Small intestine (tissue), 7 donors: ENCODE measurements at regions not wholly inside any gene's neighbourhood (a gene's known extent, or its start where the extent isn't known, plus 50 kb on each side); places are given as distances from the start of the nearest gene placed in this dataset.
"Not testable (repeated sequence)": the region's sequence is repeated elsewhere in the genome, so short reads cannot be mapped to it uniquely, and the experiment has no call there.

Experiments used
- DNase-seq, 2 donors: peaks; one replicate each; pipeline versions ENCODE4 v3.0.0 to v3.0.0-alpha.2; 2013
- FAIRE-seq: peaks from 2 replicates; lab custom pipeline; 2012; peaks lifted over from hg19 to GRCh38; lab: Jason Lieb, UNC
- H3K27ac ChIP-seq, 3 donors: one replicate each; pipeline ENCODE4 v1.5.1; 2013; ENCODE audit warnings: low read length in 2 of 3, mild to moderate bottlenecking in 2 of 3, control low read depth in 1 of 3, inconsistent platforms in 1 of 3, low read depth in 1 of 3, moderate library complexity in 1 of 3
- H3K27me3 ChIP-seq, 3 donors: one replicate each; pipeline ENCODE4 v1.6.1; 2013; ENCODE audit warnings: low read length in 3 of 3, inconsistent platforms in 1 of 3; ENCODE audit not compliant: control insufficient read depth in 3 of 3, insufficient read depth in 3 of 3
- H3K36me3 ChIP-seq, 3 donors: one replicate each; pipeline ENCODE4 v1.6.1; 2013; ENCODE audit warnings: low read length in 3 of 3, inconsistent platforms in 1 of 3, low read depth in 1 of 3, mild to moderate bottlenecking in 1 of 3, moderate library complexity in 1 of 3; ENCODE audit not compliant: control insufficient read depth in 3 of 3, insufficient read depth in 2 of 3
- H3K4me1 ChIP-seq, 3 donors: one replicate each; pipeline ENCODE4 v1.6.1; 2013; ENCODE audit warnings: low read length in 2 of 3, inconsistent platforms in 1 of 3, low read depth in 1 of 3, mild to moderate bottlenecking in 1 of 3, moderate library complexity in 1 of 3; ENCODE audit not compliant: control insufficient read depth in 3 of 3, insufficient read depth in 2 of 3
- H3K4me3 ChIP-seq, 3 donors: one replicate each; pipeline ENCODE4 v1.5.1; 2013; ENCODE audit warnings: low read length in 3 of 3, control low read depth in 1 of 3, inconsistent platforms in 1 of 3, low read depth in 1 of 3, mild to moderate bottlenecking in 1 of 3, moderate library complexity in 1 of 3
- H3K9me3 ChIP-seq, 2 donors: one replicate each; pipeline ENCODE4 v1.6.1; 2013; ENCODE audit warnings: low read depth in 1 of 2, low read length in 1 of 2; ENCODE audit not compliant: control insufficient read depth in 2 of 2, insufficient read depth in 1 of 2
- WGBS, 3 donors: extraction: QIAGEN DNeasy Blood & Tissue Kit; methylation state at CpG; one replicate each; pipeline ENCODE4 v1.1.7; 2013; 5-methylcytosine and 5-hydroxymethylcytosine counted together
- donor health status: healthy with polysubstance abuse.
- donor health status: control.
- donor health status: control.
- donor health status: Bipolar disorder and iron deficiency.
- donor health status: healthy.

DNA sequence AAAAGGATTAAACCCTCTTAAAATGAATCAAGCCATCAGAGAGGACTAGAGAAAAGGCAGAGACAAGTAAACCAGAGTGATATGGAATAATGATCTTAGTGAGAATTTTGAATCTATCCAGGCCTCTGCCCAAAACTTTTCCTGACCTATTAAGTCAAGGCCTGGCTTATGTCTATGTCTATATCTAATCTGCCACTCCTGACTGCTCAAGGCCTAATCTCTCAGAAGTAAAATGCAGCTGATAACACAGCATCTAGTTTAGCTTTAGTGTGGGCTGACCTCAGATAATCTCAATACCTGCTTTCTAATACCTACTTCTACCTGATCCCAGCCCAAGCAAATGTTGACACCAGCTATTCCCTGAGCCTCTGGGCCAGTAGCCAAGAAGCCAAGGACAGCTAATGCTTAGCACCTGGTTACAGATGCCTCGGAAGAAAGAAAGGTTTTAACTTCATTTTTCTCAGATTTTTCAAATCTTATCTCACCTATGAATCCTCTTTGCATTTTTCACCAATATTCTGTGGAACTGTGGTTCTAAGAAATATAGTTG is 1472.5 kb upstream of the SEL1L start:
- DNase-seq (peak in 1 of 2 donors; percentile 63), FAIRE-seq (no peak)
- Histone ChIP-seq H3K36me3 (no peaks in the 10 kb centered on the region), H3K27ac (no peak overlapping the region), H3K27me3 (no peaks in the 10 kb centered on the region), H3K4me1 (no peaks in the 10 kb centered on the region), H3K4me3 (no peak overlapping the region), H3K9me3 (peaks cover 0 to 12% of the 10 kb centered on the region in 2 donors)
- 17 to 53% (median 21%) methylated on average over 1 of the region's 1 CpG for WGBS, 3 donors

DNA sequence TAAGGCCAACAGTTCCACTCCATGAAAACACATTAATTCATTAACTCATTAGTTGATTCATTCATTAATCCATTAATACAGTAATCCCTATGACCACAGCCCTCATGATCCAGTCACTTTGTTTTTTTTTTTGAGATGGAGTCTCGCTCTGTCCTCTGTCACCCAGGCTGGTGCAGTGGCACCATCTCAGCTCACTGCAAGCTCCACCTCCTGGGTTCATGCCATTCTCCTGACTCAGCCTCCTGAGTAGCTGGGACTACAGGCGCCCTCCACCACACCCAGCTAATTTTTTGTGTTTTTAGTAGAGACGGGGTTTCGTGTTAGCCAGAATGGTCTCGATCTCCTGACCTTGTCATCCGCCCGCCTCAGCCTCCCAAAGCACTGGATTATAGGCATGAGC is 1473.4 kb upstream of the SEL1L start:
- H3K9me3 ChIP-seq = peaks cover 0 to 12% of the 10 kb centered on the region in 2 donors
- H3K27me3 ChIP-seq, H3K4me3 ChIP-seq, H3K4me1 ChIP-seq, FAIRE-seq, H3K36me3 ChIP-seq, H3K27ac ChIP-seq, DNase-seq: not testable (repeated sequence)
- 85 to 93% (median 92%) methylated on average over 7 of the region's 7 CpGs for WGBS, 3 donors

DNA sequence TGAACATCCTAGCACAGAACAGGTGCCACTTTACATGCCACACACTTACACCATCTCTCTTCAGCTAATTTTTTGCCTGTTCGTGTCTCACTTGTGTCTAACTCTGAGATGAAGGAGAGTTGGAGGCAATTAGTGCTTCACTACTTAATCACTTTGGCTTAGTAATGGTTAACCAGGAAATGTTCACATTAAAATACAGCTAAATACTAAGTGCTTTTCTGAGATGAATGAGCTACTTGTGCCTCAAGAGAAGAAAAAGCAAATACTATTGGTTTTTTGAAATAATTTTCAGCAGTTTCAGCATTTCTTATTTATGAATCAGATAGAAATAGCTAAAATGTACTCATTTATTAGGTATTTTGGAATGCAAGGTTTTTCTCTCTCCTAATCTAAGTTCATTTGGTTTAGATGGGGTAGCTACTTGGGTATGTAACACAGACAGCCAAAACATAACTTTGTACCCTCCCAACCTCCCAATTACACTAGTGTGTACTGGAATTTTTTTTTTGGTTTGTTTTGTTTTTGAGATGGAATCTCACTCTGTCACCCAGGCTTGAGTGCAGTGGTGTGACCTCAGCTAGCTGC is 1474.1 kb upstream of the SEL1L start:
- H3K27ac ChIP-seq = no peak overlapping the region
- H3K27me3 ChIP-seq = no peaks in the 10 kb centered on the region
- DNase-seq (no peak), FAIRE-seq (no peak)
- H3K4me1 ChIP-seq = no peaks in the 10 kb centered on the region
- H3K9me3 ChIP-seq = peaks cover 0 to 12% of the 10 kb centered on the region in 2 donors
- H3K36me3 ChIP-seq = no peaks in the 10 kb centered on the region
- 68 to 79% (median 69%) methylated on average over 1 of the region's 1 CpG for WGBS, 3 donors
- H3K4me3 ChIP-seq = no peak overlapping the region

DNA sequence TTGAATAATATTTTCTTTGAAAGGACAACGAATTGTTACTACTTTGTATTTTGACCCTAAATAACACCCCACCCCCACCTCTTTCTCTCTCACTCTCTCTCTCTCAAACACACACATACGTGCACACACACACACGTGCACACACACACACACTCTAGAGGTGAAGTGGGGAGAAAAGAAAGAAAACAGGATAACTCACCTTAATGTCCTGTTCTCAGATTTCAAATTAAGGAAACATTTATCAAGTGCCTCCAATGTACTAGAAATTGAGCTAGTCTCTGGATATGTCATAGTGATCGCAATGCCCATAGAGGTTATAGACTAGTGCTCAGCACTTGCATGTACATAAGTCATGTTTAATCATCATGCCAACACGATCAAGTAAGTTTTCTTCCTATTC is 1483.6 kb upstream of the SEL1L start:
- no peak for FAIRE-seq
- no peak overlapping the region for H3K27ac ChIP-seq
- no peaks in the 10 kb centered on the region for H3K36me3 ChIP-seq
- no peak for DNase-seq
- 58 to 65% (median 63%) methylated on average over 5 of the region's 5 CpGs for WGBS, 3 donors
- H3K4me3 ChIP-seq = no peak overlapping the region
- no peaks in the 10 kb centered on the region for H3K4me1 ChIP-seq
- no peaks in the 10 kb centered on the region for H3K9me3 ChIP-seq
- no peaks in the 10 kb centered on the region for H3K27me3 ChIP-seq

DNA sequence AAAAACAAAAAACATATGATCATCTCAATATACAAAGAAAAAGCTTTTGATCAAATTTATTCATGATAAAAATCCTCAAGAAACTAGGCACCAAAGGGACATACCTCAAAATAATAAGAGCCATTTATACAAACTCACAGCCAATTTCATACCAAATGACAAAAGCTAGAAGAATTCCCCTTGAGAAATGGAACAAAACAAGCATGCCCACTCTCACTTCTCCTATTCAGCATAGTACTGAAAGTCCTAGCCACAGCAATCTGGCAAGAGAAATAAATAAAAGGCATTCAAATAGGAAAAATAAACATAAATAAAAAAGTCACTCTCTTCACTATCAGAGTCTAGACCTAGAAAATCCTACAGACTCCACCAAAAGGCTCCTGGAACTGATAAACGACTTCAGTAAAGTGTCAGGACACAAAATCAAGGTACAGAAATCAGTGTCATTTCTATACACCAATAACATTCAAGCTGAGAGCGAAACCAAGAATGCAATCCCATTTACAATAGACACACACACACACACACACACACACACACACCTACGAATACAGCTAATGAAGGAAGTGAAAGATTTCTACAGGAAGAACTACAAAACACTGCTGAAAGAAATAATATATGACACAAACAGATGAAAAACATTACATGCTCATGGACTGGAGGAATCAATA is 1486.2 kb upstream of the SEL1L start:
- H3K9me3 ChIP-seq = no peaks in the 10 kb centered on the region
- H3K27ac ChIP-seq = no peak overlapping the region
- no peaks in the 10 kb centered on the region for H3K36me3 ChIP-seq
- no peak for FAIRE-seq
- H3K27me3 ChIP-seq = no peaks in the 10 kb centered on the region
- DNase-seq = no peak
- no peak overlapping the region for H3K4me3 ChIP-seq
- no peaks in the 10 kb centered on the region for H3K4me1 ChIP-seq
- 50 to 68% (median 59%) methylated on average over 3 of the region's 3 CpGs for WGBS, 3 donors

DNA sequence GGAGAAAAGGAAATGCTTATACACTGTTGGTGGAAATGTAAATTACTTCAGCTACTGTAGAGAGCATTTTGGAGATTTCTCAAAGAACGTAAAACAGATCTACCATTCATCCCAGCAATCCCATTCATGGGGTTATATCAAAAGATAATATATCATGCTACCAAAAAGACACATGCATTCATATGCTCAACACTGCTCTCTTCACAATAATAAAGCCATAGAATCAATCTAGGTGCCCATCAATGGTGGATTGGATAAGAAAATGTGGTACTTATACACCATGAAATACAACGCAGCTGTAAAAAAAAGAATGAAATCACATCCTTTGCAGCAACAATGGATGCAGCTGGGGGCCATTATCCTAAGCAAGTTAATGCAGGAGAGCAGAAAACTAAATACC is 1487.7 kb upstream of the SEL1L start:
- Histone ChIP-seq H3K27ac (no peak overlapping the region), H3K4me1 (no peaks in the 10 kb centered on the region), H3K4me3 (no peak overlapping the region), H3K9me3 (no peaks in the 10 kb centered on the region), H3K36me3 (no peaks in the 10 kb centered on the region), H3K27me3 (no peaks in the 10 kb centered on the region)
- WGBS, 3 donors = 87 to 90% (median 89%) methylated on average over 2 of the region's 2 CpGs
- DNase-seq (no peak), FAIRE-seq (no peak)

DNA sequence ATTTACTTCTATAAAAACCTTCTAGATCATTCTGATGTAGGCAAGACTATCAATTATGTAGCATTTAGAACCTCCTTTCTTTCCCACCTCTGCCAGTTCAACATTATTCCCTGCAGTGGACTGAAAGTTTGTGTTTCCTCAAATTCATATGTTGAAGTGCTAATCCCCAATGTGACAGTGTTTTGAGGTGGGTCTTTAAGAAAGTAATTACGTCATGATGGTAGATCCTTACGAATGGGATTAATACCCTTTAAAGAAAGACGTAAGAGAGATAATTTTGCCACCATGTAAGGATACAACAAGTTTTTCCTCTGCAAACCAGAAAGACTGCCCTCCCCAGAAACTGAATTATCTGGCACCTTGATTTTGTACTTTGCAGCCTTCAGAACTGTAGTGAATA is 1489.7 kb upstream of the SEL1L start:
- Histone ChIP-seq H3K27ac (no peak overlapping the region), H3K9me3 (no peaks in the 10 kb centered on the region), H3K36me3 (no peaks in the 10 kb centered on the region), H3K4me1 (no peaks in the 10 kb centered on the region), H3K27me3 (no peaks in the 10 kb centered on the region), H3K4me3 (no peak overlapping the region)
- WGBS, 3 donors = 82 to 89% (median 87%) methylated on average over 3 of the region's 3 CpGs
- no peak for DNase-seq
- FAIRE-seq = no peak

DNA sequence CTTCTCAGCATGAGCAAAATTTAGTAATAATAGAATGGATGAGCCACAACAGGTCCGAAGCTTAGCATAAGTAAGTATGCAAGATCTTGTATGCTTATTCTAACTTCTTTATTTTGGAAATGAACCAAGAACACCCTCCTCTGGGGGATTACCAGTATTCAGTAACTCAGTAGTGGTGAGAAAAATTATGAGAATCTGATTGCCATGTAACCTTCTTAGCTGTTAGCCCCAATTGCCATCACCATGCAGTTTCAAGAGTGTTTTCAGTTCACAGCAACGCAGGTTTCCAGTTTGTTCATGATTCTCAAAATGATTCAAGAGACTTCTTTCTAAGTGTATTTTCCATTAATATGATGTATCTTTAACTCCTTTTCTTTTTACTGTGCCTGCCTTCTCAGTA is 1507.6 kb upstream of the SEL1L start:
- Histone ChIP-seq H3K4me1 (no peaks in the 10 kb centered on the region), H3K27me3 (no peaks in the 10 kb centered on the region), H3K4me3 (no peak overlapping the region), H3K27ac (no peak overlapping the region), H3K9me3 (no peaks in the 10 kb centered on the region), H3K36me3 (no peaks in the 10 kb centered on the region)
- DNase-seq = no peak
- WGBS, 3 donors = 78 to 94% (median 86%) methylated on average over 2 of the region's 2 CpGs
- no peak for FAIRE-seq
